Trophoblast cell (in vitro differentiated cells and primary cell): ENCODE measurements at regions not wholly inside any gene's neighbourhood (a gene's known extent, or its start where the extent isn't known, plus 50 kb on each side); places are given as distances from the start of the nearest gene placed in this dataset.

Experiments used
- DNase-seq, 2 donors: peaks; one replicate each; pipeline ENCODE4 v3.0.0-alpha.2; 2016
- H2AFZ ChIP-seq: 2 replicates; pipeline ENCODE4 v1.6.1; 2013; ENCODE audit warnings: low read length, moderate library complexity, mild to moderate bottlenecking; ENCODE audit not compliant: insufficient read depth, poor library complexity
- H2AK5ac ChIP-seq: 2 replicates; pipeline ENCODE4 v1.6.1; 2013; ENCODE audit warnings: mild to moderate bottlenecking, low read length
- H2BK120ac ChIP-seq: 2 replicates; pipeline ENCODE4 v1.6.1; 2013; ENCODE audit warnings: low read length, mild to moderate bottlenecking, moderate library complexity; ENCODE audit not compliant: insufficient read depth, poor library complexity
- H2BK12ac ChIP-seq: 2 replicates; pipeline ENCODE4 v1.6.1; 2013; ENCODE audit warnings: mild to moderate bottlenecking, low read length, moderate library complexity
- H2BK5ac ChIP-seq: 2 replicates; pipeline ENCODE4 v1.6.1; 2013; ENCODE audit warnings: low read length, low read depth, moderate library complexity, mild to moderate bottlenecking; ENCODE audit not compliant: poor library complexity
- H3K14ac ChIP-seq: 2 replicates; pipeline ENCODE4 v1.6.1; 2013; ENCODE audit warnings: mild to moderate bottlenecking, low read length
- H3K18ac ChIP-seq: 2 replicates; pipeline ENCODE4 v1.6.1; 2013; ENCODE audit warnings: mild to moderate bottlenecking, low read length
- H3K23ac ChIP-seq: 2 replicates; pipeline ENCODE4 v1.6.1; 2013; ENCODE audit warnings: low read length
- H3K27ac ChIP-seq: 2 replicates; pipeline ENCODE4 v1.5.1; 2013; ENCODE audit warnings: low read depth, mild to moderate bottlenecking, inconsistent platforms, low read length, moderate library complexity
- H3K27me3 ChIP-seq: 2 replicates; pipeline ENCODE4 v1.6.1; 2013; ENCODE audit warnings: inconsistent platforms, mild to moderate bottlenecking, low read length, moderate library complexity; ENCODE audit not compliant: insufficient read depth
- H3K36me3 ChIP-seq, 2 experiments: 1 replicate in 1 of 2; 2 replicates in 1 of 2; pipeline ENCODE4 v1.6.1; 2013; ENCODE audit warnings: low read length in 2 of 2, mild to moderate bottlenecking in 2 of 2, moderate library complexity in 1 of 2; ENCODE audit not compliant: insufficient read depth in 2 of 2, control insufficient read depth in 1 of 2
- H3K4ac ChIP-seq: 2 replicates; pipeline ENCODE4 v1.6.1; 2013; ENCODE audit warnings: low read depth, mild to moderate bottlenecking, low read length, moderate library complexity
- H3K4me1 ChIP-seq, 2 experiments: 1 replicate in 1 of 2; 2 replicates in 1 of 2; pipeline ENCODE4 v1.6.1; 2013; ENCODE audit warnings: low read length in 2 of 2, mild to moderate bottlenecking in 2 of 2, moderate library complexity in 1 of 2; ENCODE audit not compliant: insufficient read depth in 2 of 2, control insufficient read depth in 1 of 2
- H3K4me2 ChIP-seq: 2 replicates; pipeline ENCODE4 v1.6.1; 2013; ENCODE audit warnings: inconsistent platforms, mild to moderate bottlenecking, low read length, moderate library complexity
- H3K4me3 ChIP-seq: 2 replicates; pipeline ENCODE4 v1.5.1; 2013; ENCODE audit warnings: mild to moderate bottlenecking, low read depth, low read length, inconsistent platforms
- H3K79me1 ChIP-seq: one replicate; pipeline ENCODE4 v1.6.1; 2013; ENCODE audit warnings: low read length
- H3K79me2 ChIP-seq: 2 replicates; pipeline ENCODE4 v1.6.1; 2013; ENCODE audit warnings: low read length, mild to moderate bottlenecking; ENCODE audit not compliant: control insufficient read depth, insufficient read depth, poor library complexity
- H3K9ac ChIP-seq: 2 replicates; pipeline ENCODE4 v1.6.1; 2013; ENCODE audit warnings: mild to moderate bottlenecking, low read length
- H3K9me3 ChIP-seq: 2 replicates; pipeline ENCODE4 v1.6.1; 2013; ENCODE audit warnings: low read depth, mild to moderate bottlenecking, control low read depth, inconsistent platforms, low read length; ENCODE audit not compliant: insufficient read depth
- H4K12ac ChIP-seq: 2 replicates; pipeline ENCODE4 v1.6.1; 2013; ENCODE audit warnings: low read depth, mild to moderate bottlenecking, low read length, moderate library complexity
- H4K8ac ChIP-seq: 2 replicates; pipeline ENCODE4 v1.6.1; 2013; ENCODE audit warnings: low read depth, mild to moderate bottlenecking, low read length, moderate library complexity
- H4K91ac ChIP-seq: one replicate; pipeline ENCODE4 v1.6.1; 2013; ENCODE audit warnings: low read depth, mild to moderate bottlenecking, low read length, moderate library complexity
- WGBS: extraction: QIAGEN DNeasy Blood & Tissue Kit; methylation state at CpG from one replicate; pipeline ENCODE4 v1.1.7; 2013; ENCODE audit warnings: missing lambda C conversion rate; ENCODE audit not compliant: insufficient read length, insufficient coverage; ENCODE audit errors: extremely low coverage; 5-methylcytosine and 5-hydroxymethylcytosine counted together

- Histone ChIP-seq H3K36me3 (no peaks in the 10 kb centered on the region), H2BK12ac (no peak overlapping the region), H3K23ac (no peak overlapping the region), H2BK5ac (no peak overlapping the region), H3K27me3 (no peaks in the 10 kb centered on the region), H3K14ac (no peak overlapping the region), H3K27ac (no peak overlapping the region), H4K8ac (no peak overlapping the region), H3K18ac (no peak overlapping the region), H3K9me3 (no peaks in the 10 kb centered on the region), H4K12ac (no peak overlapping the region), H2AFZ (no peak overlapping the region), H3K79me1 (no peaks in the 10 kb centered on the region), H3K79me2 (no peaks in the 10 kb centered on the region), H4K91ac (no peak overlapping the region), H3K4me1 (no peaks in the 10 kb centered on the region), H3K4me2 (no peak overlapping the region), H3K9ac (no peak overlapping the region), H2AK5ac (no peak overlapping the region), H3K4ac (no peak overlapping the region), H2BK120ac (no peak overlapping the region), H3K4me3 (no peak overlapping the region)
- DNase-seq, result no peak
- WGBS, result no CpG with 5 or more reads among the region's 2 CpGs
Measured at GRCh38 chr13:31864307-31864706, 125.0 kb downstream of the RXFP2 start.

GRCh38 chr13:31866099-31866498 lies 126.8 kb downstream of the RXFP2 start:
- Histone ChIP-seq H4K12ac (no peak overlapping the region), H2BK120ac (no peak overlapping the region), H2BK12ac (no peak overlapping the region), H3K18ac (no peak overlapping the region), H3K23ac (no peak overlapping the region), H3K36me3 (no peaks in the 10 kb centered on the region), H3K27me3 (no peaks in the 10 kb centered on the region), H4K91ac (no peak overlapping the region), H2AFZ (no peak overlapping the region), H3K4me2 (no peak overlapping the region), H3K27ac (no peak overlapping the region), H3K4ac (no peak overlapping the region), H3K4me3 (no peak overlapping the region), H3K9me3 (no peaks in the 10 kb centered on the region), H3K4me1 (no peaks in the 10 kb centered on the region), H3K9ac (no peak overlapping the region), H2AK5ac (no peak overlapping the region), H3K79me1 (no peaks in the 10 kb centered on the region), H3K14ac (no peak overlapping the region), H2BK5ac (no peak overlapping the region), H3K79me2 (no peaks in the 10 kb centered on the region), H4K8ac (no peak overlapping the region)
- no peak for DNase-seq

- no peak overlapping the region for H4K12ac ChIP-seq
- no peaks in the 10 kb centered on the region for H3K79me2 ChIP-seq
- no peaks in the 10 kb centered on the region for H3K4me1 ChIP-seq
- no peak overlapping the region for H3K27ac ChIP-seq
- H3K4ac ChIP-seq, result no peak overlapping the region
- no peak overlapping the region for H3K23ac ChIP-seq
- H3K14ac ChIP-seq, result no peak overlapping the region
- no peak overlapping the region for H2BK5ac ChIP-seq
- H2AK5ac ChIP-seq, result no peak overlapping the region
- no peak overlapping the region for H2AFZ ChIP-seq
- no peak overlapping the region for H2BK12ac ChIP-seq
- H3K9me3 ChIP-seq, result no peaks in the 10 kb centered on the region
- H4K8ac ChIP-seq, result no peak overlapping the region
- no peak overlapping the region for H3K4me2 ChIP-seq
- H2BK120ac ChIP-seq, result no peak overlapping the region
- H3K79me1 ChIP-seq, result no peaks in the 10 kb centered on the region
- no peak overlapping the region for H3K9ac ChIP-seq
- H3K18ac ChIP-seq, result no peak overlapping the region
- no peak overlapping the region for H4K91ac ChIP-seq
- no peak overlapping the region for H3K4me3 ChIP-seq
- no peaks in the 10 kb centered on the region for H3K27me3 ChIP-seq
- no peaks in the 10 kb centered on the region for H3K36me3 ChIP-seq
- no peak for DNase-seq
Measured at GRCh38 chr13:31867709-31868108, 128.4 kb downstream of the RXFP2 start.

GRCh38 chr13:31869582-31869981 lies 130.3 kb downstream of the RXFP2 start:
- no peaks in the 10 kb centered on the region for H3K36me3 ChIP-seq
- H4K91ac ChIP-seq, result no peak overlapping the region

GRCh38 chr13:31870511-31870910 lies 131.2 kb downstream of the RXFP2 start:
- H3K4me2 ChIP-seq, result no peak overlapping the region
- no peak overlapping the region for H3K14ac ChIP-seq
- no peak overlapping the region for H2BK5ac ChIP-seq
- H3K36me3 ChIP-seq, result no peaks in the 10 kb centered on the region
- no peak overlapping the region for H4K12ac ChIP-seq
- no peaks in the 10 kb centered on the region for H3K79me1 ChIP-seq
- no peak overlapping the region for H2AFZ ChIP-seq
- no peak overlapping the region for H2BK120ac ChIP-seq
- H2AK5ac ChIP-seq, result no peak overlapping the region
- no peak overlapping the region for H3K18ac ChIP-seq
- DNase-seq, result no peak
- no CpG with 5 or more reads among the region's 2 CpGs for WGBS
- no peaks in the 10 kb centered on the region for H3K79me2 ChIP-seq
- no peaks in the 10 kb centered on the region for H3K9me3 ChIP-seq
- H3K9ac ChIP-seq, result no peak overlapping the region
- no peak overlapping the region for H3K23ac ChIP-seq
- no peak overlapping the region for H2BK12ac ChIP-seq
- H3K4ac ChIP-seq, result no peak overlapping the region
- no peaks in the 10 kb centered on the region for H3K4me1 ChIP-seq
- no peak overlapping the region for H3K4me3 ChIP-seq
- H3K27me3 ChIP-seq, result no peaks in the 10 kb centered on the region
- H4K8ac ChIP-seq, result no peak overlapping the region
- no peak overlapping the region for H4K91ac ChIP-seq
- H3K27ac ChIP-seq, result no peak overlapping the region

More at GRCh38 chr13:31869582-31869981, 130.3 kb downstream of the RXFP2 start:
- no peak overlapping the region for H2AFZ ChIP-seq
- no peak overlapping the region for H4K12ac ChIP-seq
- H3K4ac ChIP-seq, result no peak overlapping the region
- no peak overlapping the region for H3K4me2 ChIP-seq
- H2BK5ac ChIP-seq, result no peak overlapping the region
- H3K18ac ChIP-seq, result no peak overlapping the region
- no peak overlapping the region for H2AK5ac ChIP-seq
- H3K27me3 ChIP-seq, result no peaks in the 10 kb centered on the region
- no CpG with 5 or more reads among the region's 2 CpGs for WGBS
- no peak overlapping the region for H3K23ac ChIP-seq
- H3K9me3 ChIP-seq, result no peaks in the 10 kb centered on the region
- no peaks in the 10 kb centered on the region for H3K4me1 ChIP-seq
- H3K14ac ChIP-seq, result no peak overlapping the region
- no peak overlapping the region for H3K9ac ChIP-seq
- no peak overlapping the region for H3K4me3 ChIP-seq
- no peaks in the 10 kb centered on the region for H3K79me1 ChIP-seq
- no peak overlapping the region for H2BK12ac ChIP-seq
- no peak overlapping the region for H3K27ac ChIP-seq
- no peak overlapping the region for H2BK120ac ChIP-seq
- H4K8ac ChIP-seq, result no peak overlapping the region
- DNase-seq, result no peak
- H3K79me2 ChIP-seq, result no peaks in the 10 kb centered on the region
